Retina (tissue), 1 donor: ENCODE measurements at regions not wholly inside any gene's neighbourhood (a gene's known extent, or its start where the extent isn't known, plus 50 kb on each side); places are given as distances from the start of the nearest gene placed in this dataset.
"Not testable (repeated sequence)": the region's sequence is repeated elsewhere in the genome, so short reads cannot be mapped to it uniquely, and the experiment has no call there.

ENCODE experiments used
- DNase-seq: peaks from one replicate; pipeline ENCODE4 v3.0.0-alpha.2; 2016

- no peak for DNase-seq
These were observed 132.3 kb upstream of the SMARCA2 start for GRCh38 chr9:1882711-1883403.

GRCh38 chr9:1890201-1890600 lies 124.9 kb upstream of the SMARCA2 start:
- DNase-seq = no peak

GRCh38 chr9:1890816-1891215 lies 124.3 kb upstream of the SMARCA2 start:
- no peak for DNase-seq

- not testable (repeated sequence) for DNase-seq
These were observed 112.0 kb upstream of the SMARCA2 start for GRCh38 chr9:1903080-1903704.

DNA sequence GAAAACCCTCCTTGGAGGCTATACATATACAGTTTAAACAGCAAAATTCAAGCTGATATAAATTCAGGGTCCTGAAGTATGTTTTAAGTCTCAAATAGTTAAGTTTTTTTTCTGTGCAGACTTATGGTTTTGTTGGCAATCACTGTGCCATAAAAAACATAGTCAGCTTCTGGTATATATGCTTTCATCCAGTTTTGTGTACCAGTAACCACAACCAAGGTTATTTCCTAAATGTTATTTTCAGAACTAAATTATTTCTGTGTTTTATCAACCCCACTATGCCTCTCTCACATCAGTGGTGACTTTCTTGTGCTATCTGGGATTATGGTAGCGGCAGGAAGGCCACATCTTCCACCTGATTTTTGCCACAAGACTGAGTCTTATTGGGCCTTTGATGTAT lies 107.7 kb upstream of the SMARCA2 start:
- no peak for DNase-seq

DNA sequence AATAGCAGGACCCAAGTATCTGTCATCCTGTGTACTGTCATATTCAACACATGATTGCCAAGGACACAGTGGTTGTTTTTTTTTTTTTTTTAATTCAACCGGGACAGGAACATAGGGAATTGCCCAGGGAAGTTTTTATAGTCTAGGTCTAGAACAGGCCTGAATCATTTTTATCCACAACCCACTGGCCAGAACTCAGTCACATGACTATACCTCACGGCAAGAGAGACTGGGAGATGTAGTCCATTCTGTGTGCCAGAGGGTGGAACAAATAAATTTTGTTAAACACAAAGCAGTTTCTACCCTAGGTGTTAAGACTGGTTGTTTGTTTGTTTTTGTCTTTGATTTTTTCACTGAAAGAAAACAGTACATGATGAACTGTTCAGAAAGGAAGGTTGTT lies 105.8 kb upstream of the SMARCA2 start:
- no peak for DNase-seq

GRCh38 chr9:1910269-1910811 lies 104.8 kb upstream of the SMARCA2 start:
- DNase-seq = no peak

- no peak for DNase-seq
These were observed 101.4 kb upstream of the SMARCA2 start for GRCh38 chr9:1913631-1914330.

GRCh38 chr9:1916095-1916494 lies 99.1 kb upstream of the SMARCA2 start:
- DNase-seq = no peak

- no peak for DNase-seq
These were observed 98.5 kb upstream of the SMARCA2 start for GRCh38 chr9:1916655-1917054.

DNA sequence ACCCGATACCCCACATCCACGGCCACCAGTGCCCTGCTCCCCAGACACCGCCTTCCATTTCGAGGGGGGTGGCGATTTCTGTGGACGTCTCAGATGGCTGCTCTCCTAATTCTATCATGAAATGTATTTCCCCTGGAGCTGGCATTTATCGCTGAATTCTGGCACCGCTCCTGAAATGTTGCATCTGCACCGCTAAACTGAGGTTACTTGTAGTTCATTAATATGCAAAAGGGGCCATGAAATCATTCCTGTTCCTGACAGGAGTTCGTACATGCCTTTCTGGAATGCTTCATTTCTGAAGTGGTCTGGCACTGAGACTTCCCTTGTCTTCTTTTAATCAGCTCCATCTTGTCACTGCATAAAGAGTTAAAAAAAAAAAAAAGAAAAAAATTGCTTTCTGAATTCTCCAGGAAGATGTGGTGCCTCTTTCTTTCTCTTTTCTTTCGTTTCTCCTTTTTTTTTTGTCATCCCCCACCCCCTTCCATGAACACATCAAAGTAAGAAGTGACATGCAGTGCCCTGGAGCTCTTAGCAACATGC lies 97.7 kb upstream of the SMARCA2 start:
- no peak for DNase-seq

GRCh38 chr9:1918108-1918507 lies 97.0 kb upstream of the SMARCA2 start:
- DNase-seq = no peak

- no peak for DNase-seq
These were observed 96.5 kb upstream of the SMARCA2 start for GRCh38 chr9:1918622-1919021.

- DNase-seq = no peak
These were observed 95.9 kb upstream of the SMARCA2 start for GRCh38 chr9:1919229-1919628.

DNA sequence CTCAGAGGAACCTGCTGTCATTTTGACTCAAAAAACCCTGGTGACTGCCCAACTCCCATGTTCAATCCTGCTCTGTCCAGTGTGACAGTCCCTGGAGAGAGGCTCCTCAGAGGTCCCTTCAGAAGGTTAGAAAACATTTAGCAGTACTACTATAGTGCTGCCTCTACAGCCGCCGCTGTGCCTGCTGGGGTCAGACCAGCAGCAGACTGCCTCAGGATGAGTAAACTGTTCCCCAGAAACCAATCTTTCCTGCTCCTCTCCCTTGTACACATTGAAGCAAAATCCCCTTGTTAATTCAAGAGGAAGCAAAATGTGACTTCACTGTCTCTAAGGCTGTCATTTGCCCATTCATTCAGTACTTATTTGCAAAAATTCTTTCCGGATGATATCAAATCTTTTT lies 94.8 kb upstream of the SMARCA2 start:
- DNase-seq = no peak

GRCh38 chr9:1922026-1922425 lies 93.1 kb upstream of the SMARCA2 start:
- DNase-seq = no peak

- no peak for DNase-seq
These were observed 87.6 kb upstream of the SMARCA2 start for GRCh38 chr9:1927546-1927945.

DNA sequence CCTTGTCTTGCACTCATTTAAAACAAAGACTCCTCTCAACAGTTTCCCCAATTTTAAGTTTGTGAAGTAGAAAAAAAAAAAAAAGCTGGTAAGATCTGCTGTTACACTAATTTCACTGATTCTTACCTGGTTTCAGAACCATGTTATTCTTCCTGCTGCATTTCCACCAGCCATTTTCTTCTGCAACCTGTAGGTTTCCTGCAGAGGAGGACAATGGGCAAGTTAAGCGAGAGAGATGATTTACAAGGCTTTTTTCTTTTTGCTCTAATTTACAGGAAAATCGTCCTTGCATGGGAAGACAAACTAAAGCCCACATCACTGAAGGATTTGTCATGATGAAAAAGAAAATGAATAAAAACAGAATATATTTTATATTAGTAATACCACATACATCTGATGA lies 86.0 kb upstream of the SMARCA2 start:
- no peak for DNase-seq

DNA sequence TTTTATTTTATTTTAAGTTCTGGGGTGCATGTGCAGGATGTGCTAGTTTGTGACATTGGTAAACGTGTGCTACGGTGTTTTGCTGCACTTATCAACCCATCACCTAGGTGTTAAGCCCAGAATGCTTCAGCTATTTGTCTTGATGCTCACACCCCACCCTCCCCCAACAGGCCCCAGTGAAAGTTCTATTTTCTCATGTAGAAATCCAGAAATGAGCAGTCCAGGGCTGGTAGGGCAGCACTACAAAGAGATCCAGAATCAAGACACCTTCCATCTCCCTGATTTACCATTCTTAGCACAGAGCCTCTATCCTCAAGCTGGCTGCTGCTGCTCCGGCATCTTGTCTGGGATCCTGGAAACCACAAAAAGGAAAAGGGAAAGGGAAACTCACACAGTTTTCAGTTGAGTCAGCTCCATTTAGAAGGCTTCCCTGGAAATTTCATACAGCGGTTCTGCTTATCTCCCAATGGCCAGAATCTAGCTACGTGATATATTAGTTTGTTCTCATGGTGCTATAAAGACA lies 85.4 kb upstream of the SMARCA2 start:
- no peak for DNase-seq

DNA sequence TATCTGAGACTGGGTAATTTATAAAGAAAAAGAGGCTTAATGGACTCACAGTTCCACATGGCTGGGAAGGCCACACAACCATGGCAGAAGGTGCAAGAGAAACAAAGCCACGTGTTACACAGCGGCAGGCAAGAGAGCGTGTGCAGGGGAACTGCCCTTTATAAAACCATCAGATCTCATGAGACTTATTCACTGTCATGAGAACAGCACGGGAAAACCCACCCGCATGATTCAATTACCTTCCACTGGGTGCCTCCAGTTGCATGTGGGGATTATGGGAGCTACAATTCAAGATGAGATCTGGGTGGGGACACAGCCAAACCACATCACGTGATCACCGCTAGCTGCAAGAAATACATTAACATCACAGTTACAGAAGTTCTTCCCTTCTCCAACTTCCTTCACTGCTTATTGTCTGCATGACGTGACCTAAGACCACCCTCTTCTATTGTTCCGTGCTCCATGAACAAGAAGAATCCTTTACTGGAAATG lies 84.9 kb upstream of the SMARCA2 start:
- DNase-seq = not testable (repeated sequence)

DNA sequence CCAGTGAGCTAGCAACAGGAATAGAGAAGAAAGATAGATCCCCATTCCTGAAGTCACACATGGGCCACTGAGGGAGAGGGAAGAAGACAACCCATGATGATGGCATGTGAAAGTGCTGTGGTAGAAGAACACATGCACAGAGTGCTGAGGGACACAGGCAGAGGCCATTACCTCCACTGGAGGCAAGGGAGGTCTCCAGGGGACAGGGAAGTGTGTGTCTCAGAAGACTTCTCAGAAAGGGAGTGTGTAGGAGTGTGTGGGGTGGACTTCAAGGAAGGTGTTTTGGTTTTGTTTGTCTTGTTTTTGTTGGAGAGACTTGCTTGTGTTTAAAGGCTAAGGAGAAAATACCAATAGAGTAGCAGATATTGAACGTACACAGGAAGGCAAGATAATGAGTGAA lies 77.0 kb upstream of the SMARCA2 start:
- no peak for DNase-seq

DNA sequence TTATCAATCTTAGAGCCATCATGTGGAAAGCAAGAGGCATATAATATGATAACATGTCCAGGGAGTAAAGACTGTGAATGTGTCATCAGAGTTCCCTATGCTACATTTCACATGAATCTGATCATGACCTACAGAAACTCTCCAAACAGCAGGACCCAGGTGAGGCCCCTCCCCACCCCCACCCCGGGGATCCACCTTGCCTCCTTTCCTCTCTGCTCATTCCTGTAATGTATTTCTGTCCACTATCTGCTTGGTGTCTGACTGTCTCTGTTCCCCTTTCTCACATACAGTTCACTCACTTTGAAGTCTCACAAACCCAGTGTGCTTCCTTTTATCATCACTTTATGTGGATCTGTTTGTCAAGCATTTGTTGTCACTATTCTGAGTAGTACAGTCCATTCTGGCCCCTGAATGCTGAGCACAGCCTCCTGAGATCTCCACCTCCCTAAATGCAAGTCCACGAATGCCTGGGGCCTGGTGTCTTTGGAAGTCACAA lies 76.4 kb upstream of the SMARCA2 start:
- no peak for DNase-seq

DNA sequence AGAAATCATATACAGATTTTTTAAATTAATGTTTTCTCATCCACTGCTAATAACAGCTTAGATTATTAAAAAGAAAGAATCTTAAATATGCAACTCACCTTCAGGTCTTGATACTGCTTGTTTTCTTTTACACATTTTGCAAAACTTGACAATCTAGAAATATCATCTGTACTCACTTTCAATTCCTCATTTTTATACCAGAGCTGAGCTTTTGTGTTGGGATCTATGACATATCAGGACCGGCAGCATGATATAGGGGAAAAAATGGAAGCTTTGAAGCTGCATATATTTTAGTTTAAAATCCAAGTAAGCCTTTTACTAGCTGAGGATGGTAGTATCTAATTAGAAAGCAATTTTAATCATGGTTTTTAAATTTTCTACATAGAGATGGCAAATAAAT lies 75.7 kb upstream of the SMARCA2 start:
- no peak for DNase-seq
